Trophoblast cell (in vitro differentiated cells and primary cell): ENCODE measurements at regions not wholly inside any gene's neighbourhood (a gene's known extent, or its start where the extent isn't known, plus 50 kb on each side); places are given as distances from the start of the nearest gene placed in this dataset.

ENCODE experiments used
- DNase-seq, 2 donors: peaks; one replicate each; pipeline ENCODE4 v3.0.0-alpha.2; 2016
- H2AFZ ChIP-seq: 2 replicates; pipeline ENCODE4 v1.6.1; 2013; ENCODE audit warnings: low read length, moderate library complexity, mild to moderate bottlenecking; ENCODE audit not compliant: insufficient read depth, poor library complexity
- H2AK5ac ChIP-seq: 2 replicates; pipeline ENCODE4 v1.6.1; 2013; ENCODE audit warnings: mild to moderate bottlenecking, low read length
- H2BK120ac ChIP-seq: 2 replicates; pipeline ENCODE4 v1.6.1; 2013; ENCODE audit warnings: low read length, mild to moderate bottlenecking, moderate library complexity; ENCODE audit not compliant: insufficient read depth, poor library complexity
- H2BK12ac ChIP-seq: 2 replicates; pipeline ENCODE4 v1.6.1; 2013; ENCODE audit warnings: mild to moderate bottlenecking, low read length, moderate library complexity
- H2BK5ac ChIP-seq: 2 replicates; pipeline ENCODE4 v1.6.1; 2013; ENCODE audit warnings: low read length, low read depth, moderate library complexity, mild to moderate bottlenecking; ENCODE audit not compliant: poor library complexity
- H3K14ac ChIP-seq: 2 replicates; pipeline ENCODE4 v1.6.1; 2013; ENCODE audit warnings: mild to moderate bottlenecking, low read length
- H3K18ac ChIP-seq: 2 replicates; pipeline ENCODE4 v1.6.1; 2013; ENCODE audit warnings: mild to moderate bottlenecking, low read length
- H3K23ac ChIP-seq: 2 replicates; pipeline ENCODE4 v1.6.1; 2013; ENCODE audit warnings: low read length
- H3K27ac ChIP-seq: 2 replicates; pipeline ENCODE4 v1.5.1; 2013; ENCODE audit warnings: low read depth, mild to moderate bottlenecking, inconsistent platforms, low read length, moderate library complexity
- H3K27me3 ChIP-seq: 2 replicates; pipeline ENCODE4 v1.6.1; 2013; ENCODE audit warnings: inconsistent platforms, mild to moderate bottlenecking, low read length, moderate library complexity; ENCODE audit not compliant: insufficient read depth
- H3K36me3 ChIP-seq, 2 experiments: 1 replicate in 1 of 2; 2 replicates in 1 of 2; pipeline ENCODE4 v1.6.1; 2013; ENCODE audit warnings: low read length in 2 of 2, mild to moderate bottlenecking in 2 of 2, moderate library complexity in 1 of 2; ENCODE audit not compliant: insufficient read depth in 2 of 2, control insufficient read depth in 1 of 2
- H3K4ac ChIP-seq: 2 replicates; pipeline ENCODE4 v1.6.1; 2013; ENCODE audit warnings: low read depth, mild to moderate bottlenecking, low read length, moderate library complexity
- H3K4me1 ChIP-seq, 2 experiments: 1 replicate in 1 of 2; 2 replicates in 1 of 2; pipeline ENCODE4 v1.6.1; 2013; ENCODE audit warnings: low read length in 2 of 2, mild to moderate bottlenecking in 2 of 2, moderate library complexity in 1 of 2; ENCODE audit not compliant: insufficient read depth in 2 of 2, control insufficient read depth in 1 of 2
- H3K4me2 ChIP-seq: 2 replicates; pipeline ENCODE4 v1.6.1; 2013; ENCODE audit warnings: inconsistent platforms, mild to moderate bottlenecking, low read length, moderate library complexity
- H3K4me3 ChIP-seq: 2 replicates; pipeline ENCODE4 v1.5.1; 2013; ENCODE audit warnings: mild to moderate bottlenecking, low read depth, low read length, inconsistent platforms
- H3K79me1 ChIP-seq: one replicate; pipeline ENCODE4 v1.6.1; 2013; ENCODE audit warnings: low read length
- H3K79me2 ChIP-seq: 2 replicates; pipeline ENCODE4 v1.6.1; 2013; ENCODE audit warnings: low read length, mild to moderate bottlenecking; ENCODE audit not compliant: control insufficient read depth, insufficient read depth, poor library complexity
- H3K9ac ChIP-seq: 2 replicates; pipeline ENCODE4 v1.6.1; 2013; ENCODE audit warnings: mild to moderate bottlenecking, low read length
- H3K9me3 ChIP-seq: 2 replicates; pipeline ENCODE4 v1.6.1; 2013; ENCODE audit warnings: low read depth, mild to moderate bottlenecking, control low read depth, inconsistent platforms, low read length; ENCODE audit not compliant: insufficient read depth
- H4K12ac ChIP-seq: 2 replicates; pipeline ENCODE4 v1.6.1; 2013; ENCODE audit warnings: low read depth, mild to moderate bottlenecking, low read length, moderate library complexity
- H4K8ac ChIP-seq: 2 replicates; pipeline ENCODE4 v1.6.1; 2013; ENCODE audit warnings: low read depth, mild to moderate bottlenecking, low read length, moderate library complexity
- H4K91ac ChIP-seq: one replicate; pipeline ENCODE4 v1.6.1; 2013; ENCODE audit warnings: low read depth, mild to moderate bottlenecking, low read length, moderate library complexity
- WGBS: extraction: QIAGEN DNeasy Blood & Tissue Kit; methylation state at CpG from one replicate; pipeline ENCODE4 v1.1.7; 2013; ENCODE audit warnings: missing lambda C conversion rate; ENCODE audit not compliant: insufficient read length, insufficient coverage; ENCODE audit errors: extremely low coverage; 5-methylcytosine and 5-hydroxymethylcytosine counted together

GRCh38 chr1:58363585-58363984, 182.9 kb downstream of the OMA1 start:
- no peaks in the 10 kb centered on the region for H3K79me2 ChIP-seq
- no peak overlapping the region for H2AFZ ChIP-seq
- H3K27ac ChIP-seq: no peak overlapping the region
- H3K4me3 ChIP-seq: no peak overlapping the region
- no peaks in the 10 kb centered on the region for H3K36me3 ChIP-seq
- no CpG with 5 or more reads among the region's 3 CpGs for WGBS
- no peaks in the 10 kb centered on the region for H3K27me3 ChIP-seq
- no peak overlapping the region for H3K9ac ChIP-seq
- no peak for DNase-seq
- H4K91ac ChIP-seq: no peak overlapping the region
- H2BK12ac ChIP-seq: no peak overlapping the region
- H3K9me3 ChIP-seq: no peaks in the 10 kb centered on the region
- no peak overlapping the region for H3K23ac ChIP-seq
- no peak overlapping the region for H3K14ac ChIP-seq
- no peak overlapping the region for H2AK5ac ChIP-seq
- no peak overlapping the region for H2BK5ac ChIP-seq
- H3K4me2 ChIP-seq: no peak overlapping the region
- H2BK120ac ChIP-seq: no peak overlapping the region
- H4K12ac ChIP-seq: no peak overlapping the region
- H3K18ac ChIP-seq: no peak overlapping the region
- H3K4ac ChIP-seq: no peak overlapping the region
- H3K4me1 ChIP-seq: no peaks in the 10 kb centered on the region
- no peaks in the 10 kb centered on the region for H3K79me1 ChIP-seq
- no peak overlapping the region for H4K8ac ChIP-seq

GRCh38 chr1:58361134-58361533, 185.4 kb downstream of the OMA1 start:
- Histone ChIP-seq H3K27ac (no peak overlapping the region), H3K27me3 (no peaks in the 10 kb centered on the region), H3K9ac (no peak overlapping the region), H4K12ac (no peak overlapping the region), H3K4ac (no peak overlapping the region), H2BK120ac (no peak overlapping the region), H3K14ac (no peak overlapping the region), H2BK5ac (no peak overlapping the region), H2AFZ (no peak overlapping the region), H3K9me3 (no peaks in the 10 kb centered on the region), H3K4me1 (no peaks in the 10 kb centered on the region), H3K79me2 (no peaks in the 10 kb centered on the region), H3K36me3 (no peaks in the 10 kb centered on the region), H2AK5ac (no peak overlapping the region), H3K79me1 (no peaks in the 10 kb centered on the region), H4K8ac (no peak overlapping the region), H3K23ac (no peak overlapping the region), H2BK12ac (no peak overlapping the region), H3K18ac (no peak overlapping the region), H3K4me3 (no peak overlapping the region), H4K91ac (no peak overlapping the region), H3K4me2 (no peak overlapping the region)
- no CpG with 5 or more reads among the region's 2 CpGs for WGBS
- DNase-seq: no peak

- no peak overlapping the region for H2AK5ac ChIP-seq
- no peak overlapping the region for H3K14ac ChIP-seq
- H3K4ac ChIP-seq: no peak overlapping the region
- no peak for DNase-seq
- WGBS: no CpG with 5 or more reads among the region's 4 CpGs
- H3K4me2 ChIP-seq: no peak overlapping the region
- no peak overlapping the region for H4K8ac ChIP-seq
- H2BK12ac ChIP-seq: no peak overlapping the region
- H3K9ac ChIP-seq: no peak overlapping the region
- H3K4me1 ChIP-seq: no peaks in the 10 kb centered on the region
- H3K9me3 ChIP-seq: no peaks in the 10 kb centered on the region
- no peaks in the 10 kb centered on the region for H3K36me3 ChIP-seq
- H2AFZ ChIP-seq: no peak overlapping the region
- H4K91ac ChIP-seq: no peak overlapping the region
- no peak overlapping the region for H3K23ac ChIP-seq
- H2BK120ac ChIP-seq: no peak overlapping the region
- no peak overlapping the region for H3K4me3 ChIP-seq
- H3K27me3 ChIP-seq: no peaks in the 10 kb centered on the region
- no peaks in the 10 kb centered on the region for H3K79me2 ChIP-seq
- H4K12ac ChIP-seq: no peak overlapping the region
- H2BK5ac ChIP-seq: no peak overlapping the region
- no peak overlapping the region for H3K27ac ChIP-seq
- no peaks in the 10 kb centered on the region for H3K79me1 ChIP-seq
- no peak overlapping the region for H3K18ac ChIP-seq
Observed at GRCh38 chr1:58358346-58358745, 188.2 kb downstream of the OMA1 start.

GRCh38 chr1:58356402-58356801, 190.1 kb downstream of the OMA1 start:
- no CpG with 5 or more reads among the region's 2 CpGs for WGBS

More at GRCh38 chr1:58356402-58356801, 190.1 kb downstream of the OMA1 start:
- Histone ChIP-seq H2AFZ (no peak overlapping the region), H3K9me3 (no peaks in the 10 kb centered on the region), H3K4ac (no peak overlapping the region), H3K36me3 (no peaks in the 10 kb centered on the region), H3K27ac (no peak overlapping the region), H3K79me2 (no peaks in the 10 kb centered on the region), H4K91ac (no peak overlapping the region), H3K4me2 (no peak overlapping the region), H3K4me1 (no peaks in the 10 kb centered on the region), H2AK5ac (no peak overlapping the region), H2BK12ac (no peak overlapping the region), H3K23ac (no peak overlapping the region), H2BK5ac (no peak overlapping the region), H3K27me3 (no peaks in the 10 kb centered on the region), H2BK120ac (no peak overlapping the region), H3K4me3 (no peak overlapping the region), H3K79me1 (no peaks in the 10 kb centered on the region), H4K12ac (no peak overlapping the region), H4K8ac (no peak overlapping the region), H3K14ac (no peak overlapping the region), H3K9ac (no peak overlapping the region), H3K18ac (no peak overlapping the region)
- no peak for DNase-seq
